LNCAP (cell line): ENCODE measurements at regions not wholly inside any gene's neighbourhood (a gene's known extent, or its start where the extent isn't known, plus 50 kb on each side); places are given as distances from the start of the nearest gene placed in this dataset.
A peak's percentile ranks its signal among the peaks of the same experiment; 100 is the strongest.

Experiments used
- TF ChIP-seq, protein P1 (sequence below): fragments of 450-650 bp; IDR thresholded peaks from 2 replicates; pipeline ENCODE4 v1.5.1; 2017; ENCODE audit warnings: mild to moderate bottlenecking

DNA sequence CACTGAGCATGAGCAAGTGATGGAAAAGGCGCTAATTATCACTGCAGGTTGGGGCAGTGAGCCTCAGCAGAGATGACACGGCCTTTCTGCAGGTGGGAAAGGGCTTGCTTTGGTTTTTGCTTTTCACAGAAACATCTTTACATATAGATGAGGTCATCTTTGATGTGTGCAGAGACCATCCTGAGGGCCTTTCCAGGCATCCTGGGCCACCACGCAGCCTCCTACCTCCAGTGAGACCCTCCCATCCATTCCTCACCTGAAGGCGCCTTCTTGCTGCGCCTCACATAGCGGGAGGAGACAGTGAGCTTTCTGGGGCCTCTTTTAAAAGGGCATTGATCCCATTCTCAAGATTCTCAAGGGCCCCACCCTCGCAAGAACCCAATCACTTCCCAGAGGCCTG lies 235.3 kb upstream of the RAB6C start:
- TF ChIP-seq, protein P1, sequence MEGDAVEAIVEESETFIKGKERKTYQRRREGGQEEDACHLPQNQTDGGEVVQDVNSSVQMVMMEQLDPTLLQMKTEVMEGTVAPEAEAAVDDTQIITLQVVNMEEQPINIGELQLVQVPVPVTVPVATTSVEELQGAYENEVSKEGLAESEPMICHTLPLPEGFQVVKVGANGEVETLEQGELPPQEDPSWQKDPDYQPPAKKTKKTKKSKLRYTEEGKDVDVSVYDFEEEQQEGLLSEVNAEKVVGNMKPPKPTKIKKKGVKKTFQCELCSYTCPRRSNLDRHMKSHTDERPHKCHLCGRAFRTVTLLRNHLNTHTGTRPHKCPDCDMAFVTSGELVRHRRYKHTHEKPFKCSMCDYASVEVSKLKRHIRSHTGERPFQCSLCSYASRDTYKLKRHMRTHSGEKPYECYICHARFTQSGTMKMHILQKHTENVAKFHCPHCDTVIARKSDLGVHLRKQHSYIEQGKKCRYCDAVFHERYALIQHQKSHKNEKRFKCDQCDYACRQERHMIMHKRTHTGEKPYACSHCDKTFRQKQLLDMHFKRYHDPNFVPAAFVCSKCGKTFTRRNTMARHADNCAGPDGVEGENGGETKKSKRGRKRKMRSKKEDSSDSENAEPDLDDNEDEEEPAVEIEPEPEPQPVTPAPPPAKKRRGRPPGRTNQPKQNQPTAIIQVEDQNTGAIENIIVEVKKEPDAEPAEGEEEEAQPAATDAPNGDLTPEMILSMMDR = no peak

DNA sequence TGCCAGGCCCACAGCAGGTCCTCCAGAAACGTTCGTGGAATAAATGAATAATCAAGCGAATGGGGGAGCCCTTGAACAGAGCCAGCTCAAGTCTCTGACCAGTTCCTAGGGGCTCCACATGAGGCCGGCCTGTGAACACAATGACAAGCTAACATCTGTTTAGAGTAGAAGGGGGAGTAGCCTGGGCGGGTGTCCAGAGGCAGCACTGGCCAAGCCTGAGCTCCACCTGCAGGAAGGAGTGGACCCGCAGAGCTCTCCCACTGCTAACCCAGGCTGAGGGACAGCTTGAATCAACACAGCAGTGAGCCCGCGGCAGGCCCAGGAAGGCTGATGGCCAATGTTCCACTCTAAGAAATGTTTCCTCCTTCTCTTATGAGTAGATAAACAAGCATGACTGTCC lies 234.8 kb upstream of the RAB6C start:
- TF ChIP-seq, protein P1 = no peak

DNA sequence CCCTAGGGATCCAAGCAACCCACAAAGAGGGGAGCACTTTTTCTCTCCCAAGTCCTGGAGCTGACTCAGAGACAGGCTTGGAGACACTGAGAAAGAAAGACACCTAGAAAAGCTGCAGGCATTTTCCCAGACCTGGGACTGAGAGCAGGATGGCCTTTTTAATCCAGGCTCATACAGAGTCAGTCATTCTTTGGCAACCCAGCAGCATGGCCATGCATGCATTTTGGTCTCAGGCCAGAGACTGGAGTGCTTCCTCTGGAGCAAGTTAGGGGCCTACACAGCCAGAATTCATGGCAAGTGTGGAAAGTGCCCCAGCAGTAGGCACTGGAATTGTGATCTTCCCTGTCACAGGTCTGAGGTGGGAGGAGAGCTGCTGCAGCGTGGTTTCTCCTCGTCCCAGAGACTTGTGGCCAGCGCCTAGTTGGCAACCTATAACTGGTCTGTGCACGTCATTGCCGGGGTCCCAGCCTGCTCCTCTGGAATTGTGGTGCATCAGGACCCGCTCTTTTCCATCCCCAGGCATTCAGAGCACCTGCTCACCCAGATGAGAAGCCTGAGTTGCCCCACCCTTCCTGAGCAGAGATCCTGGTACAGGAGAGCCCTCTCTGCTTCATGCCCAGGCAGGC lies 231.9 kb upstream of the RAB6C start:
- TF ChIP-seq, protein P1 = no peak

DNA sequence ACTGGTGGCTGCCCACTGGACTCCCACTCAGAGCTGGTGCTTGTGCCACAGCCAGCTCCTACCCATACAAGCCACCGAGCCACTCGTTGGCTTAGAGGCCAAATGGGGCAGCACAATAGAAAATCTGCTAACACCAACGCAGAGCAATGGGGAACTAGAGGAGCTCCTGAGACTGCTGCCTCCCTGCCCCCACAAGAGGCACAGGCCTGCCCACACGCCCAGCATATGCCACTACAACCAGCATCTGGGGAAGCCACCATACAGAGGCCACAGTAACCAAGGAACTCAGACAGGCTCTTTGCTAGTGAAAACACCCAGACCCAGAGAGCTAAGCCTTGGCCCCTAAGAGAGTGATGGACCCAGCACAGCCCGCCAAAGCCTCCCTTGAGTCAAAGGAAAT lies 231.2 kb upstream of the RAB6C start:
- TF ChIP-seq, protein P1 = no peak

DNA sequence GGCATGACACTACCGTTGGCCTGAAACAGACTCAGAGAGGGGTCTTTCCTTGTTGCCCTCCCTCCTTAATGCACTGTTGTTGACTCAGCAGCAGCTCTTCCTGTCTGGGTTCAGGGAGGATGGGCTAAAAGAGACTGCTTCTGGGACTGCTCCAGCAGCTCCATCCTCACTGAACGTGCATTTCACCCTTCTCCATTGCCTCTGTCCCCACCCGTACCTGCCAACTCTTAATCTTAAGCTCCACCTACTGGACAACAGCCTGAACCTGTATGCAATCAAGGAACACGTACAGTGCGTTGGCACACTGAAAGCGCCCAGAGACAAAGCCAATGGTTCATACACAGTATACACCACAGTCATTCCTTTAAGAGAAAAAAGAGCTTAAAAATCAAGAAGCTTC lies 230.8 kb upstream of the RAB6C start:
- TF ChIP-seq, protein P1 = peak; percentile 57

DNA sequence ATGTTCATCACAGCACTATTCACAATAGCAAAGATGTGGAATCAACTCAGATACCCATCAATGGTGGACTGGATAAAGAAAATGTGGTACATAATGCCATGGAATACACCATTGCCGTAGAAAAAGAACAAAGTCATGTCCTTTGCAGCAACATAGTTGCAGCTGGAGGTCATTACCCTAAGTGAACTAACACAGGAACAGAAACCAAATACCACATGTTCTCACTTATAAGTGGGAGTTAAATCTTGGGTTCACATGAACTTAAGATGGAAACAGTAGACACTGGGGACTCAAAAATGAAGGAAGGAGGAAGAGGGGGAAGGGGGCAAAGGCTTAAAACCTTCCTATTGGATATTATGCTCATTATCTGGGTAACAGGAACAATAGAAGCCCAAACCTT lies 228.1 kb upstream of the RAB6C start:
- TF ChIP-seq, protein P1 = no peak

DNA sequence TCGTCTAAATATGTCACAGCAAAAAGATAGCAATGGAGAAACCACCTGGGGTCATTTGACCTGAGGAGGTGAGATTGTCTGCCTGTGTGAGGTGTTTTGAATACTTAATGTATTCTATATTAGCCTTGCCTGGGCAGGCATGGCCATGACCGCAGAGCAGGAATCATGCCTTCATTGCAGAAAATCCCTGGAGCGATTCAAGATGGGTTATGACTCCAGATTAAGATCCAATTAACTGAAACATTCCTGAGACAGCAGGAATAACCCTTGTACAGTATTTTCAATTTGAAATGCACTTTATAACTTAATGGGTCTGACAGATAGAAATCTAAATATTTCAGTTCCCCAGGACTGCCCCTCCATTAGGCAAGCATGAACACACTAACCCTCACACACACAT lies 227.3 kb upstream of the RAB6C start:
- TF ChIP-seq, protein P1 = no peak

DNA sequence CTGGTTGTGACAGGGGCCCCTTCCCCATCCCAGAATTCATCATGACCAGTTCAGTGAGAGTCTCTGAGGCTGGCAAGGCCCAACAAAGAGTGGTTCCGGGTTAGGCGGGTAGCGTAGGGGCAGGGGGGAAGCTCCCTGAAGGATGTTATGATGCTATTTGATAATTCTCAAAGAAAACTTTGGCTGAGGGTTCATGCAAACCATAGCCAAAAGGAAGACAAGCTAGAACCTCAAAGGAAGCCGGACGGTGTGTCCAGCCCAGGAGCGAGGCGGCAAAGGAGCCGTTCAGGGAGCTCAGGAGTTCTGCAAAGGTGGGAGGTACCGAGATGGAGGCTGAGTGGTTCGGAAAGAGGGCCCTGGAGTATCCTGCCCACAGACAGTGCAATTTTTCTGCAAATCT lies 226.8 kb upstream of the RAB6C start:
- TF ChIP-seq, protein P1 = no peak
